Kidney epithelial cell (primary cell): ENCODE measurements at regions not wholly inside any gene's neighbourhood (a gene's known extent, or its start where the extent isn't known, plus 50 kb on each side); places are given as distances from the start of the nearest gene placed in this dataset.

Experiments
- DNase-seq: peaks from one replicate; pipeline ENCODE4 v3.0.0-alpha.2; 2010; ENCODE audit warnings: low read depth
- H3K27me3 ChIP-seq: 2 replicates; pipeline ENCODE4 v1.6.0; 2011; ENCODE audit warnings: low read length; ENCODE audit not compliant: control insufficient read depth, insufficient read depth
- H3K36me3 ChIP-seq: 2 replicates; pipeline ENCODE4 v1.5.1; 2011; ENCODE audit warnings: low read length; ENCODE audit not compliant: control insufficient read depth, insufficient read depth
- H3K4me3 ChIP-seq: 2 replicates; pipeline ENCODE4 v1.5.1; 2011; ENCODE audit warnings: low read depth, mild to moderate bottlenecking, control low read depth, low read length
- CTCF ChIP-seq: IDR thresholded peaks from 2 replicates; pipeline ENCODE4 v1.5.1; 2011; ENCODE audit warnings: mild to moderate bottlenecking, moderate library complexity, low read length, control low read depth, inconsistent platforms; ENCODE audit not compliant: insufficient read depth, poor library complexity, severe bottlenecking

GRCh38 chr13:31587698-31588266 is 151.5 kb upstream of the RXFP2 start:
- no peak for TF ChIP-seq CTCF
- DNase-seq: no peak
- no peak overlapping the region for H3K4me3 ChIP-seq
- H3K27me3 ChIP-seq: no peaks in the 10 kb centered on the region
- no peaks in the 10 kb centered on the region for H3K36me3 ChIP-seq

GRCh38 chr13:31588316-31588715 is 151.0 kb upstream of the RXFP2 start:
- Histone ChIP-seq H3K4me3 (no peak overlapping the region), H3K36me3 (no peaks in the 10 kb centered on the region), H3K27me3 (no peaks in the 10 kb centered on the region)
- DNase-seq: peak; percentile 14
- TF ChIP-seq CTCF: no peak

- Histone ChIP-seq H3K27me3 (no peaks in the 10 kb centered on the region), H3K4me3 (no peak overlapping the region), H3K36me3 (no peaks in the 10 kb centered on the region)
- DNase-seq: no peak
- TF ChIP-seq CTCF: no peak
Measured at GRCh38 chr13:31588893-31589292, 150.4 kb upstream of the RXFP2 start.

GRCh38 chr13:31591642-31592233 is 147.6 kb upstream of the RXFP2 start:
- no peak for TF ChIP-seq CTCF
- no peak for DNase-seq
- Histone ChIP-seq H3K27me3 (no peaks in the 10 kb centered on the region), H3K4me3 (no peak overlapping the region), H3K36me3 (no peaks in the 10 kb centered on the region)

GRCh38 chr13:31594056-31594455 is 145.3 kb upstream of the RXFP2 start:
- no peak for DNase-seq
- Histone ChIP-seq H3K4me3 (no peak overlapping the region), H3K36me3 (no peaks in the 10 kb centered on the region), H3K27me3 (no peaks in the 10 kb centered on the region)
- no peak for TF ChIP-seq CTCF

- no peaks in the 10 kb centered on the region for H3K27me3 ChIP-seq
- DNase-seq: no peak
- H3K4me3 ChIP-seq: no peak overlapping the region
- H3K36me3 ChIP-seq: no peaks in the 10 kb centered on the region
- TF ChIP-seq CTCF: no peak
Measured at GRCh38 chr13:31595563-31595962, 143.8 kb upstream of the RXFP2 start.
